GM12872 (cell line): ENCODE measurements at regions not wholly inside any gene's neighbourhood (a gene's known extent, or its start where the extent isn't known, plus 50 kb on each side); places are given as distances from the start of the nearest gene placed in this dataset.

ENCODE experiments used
- CTCF ChIP-seq: IDR thresholded peaks from 3 replicates; pipeline ENCODE4 v1.5.1; 2011; ENCODE audit warnings: low read depth, mild to moderate bottlenecking, low read length, moderate library complexity; ENCODE audit not compliant: insufficient read depth

- no peak for TF ChIP-seq CTCF
Observed at GRCh38 chr14:30077946-30078345, 150.3 kb upstream of the PRKD1 start.

GRCh38 chr14:30078811-30079402, 151.3 kb upstream of the PRKD1 start:
- TF ChIP-seq CTCF, result no peak

GRCh38 chr14:30082486-30082885, 154.8 kb upstream of the PRKD1 start:
- no peak for TF ChIP-seq CTCF

DNA sequence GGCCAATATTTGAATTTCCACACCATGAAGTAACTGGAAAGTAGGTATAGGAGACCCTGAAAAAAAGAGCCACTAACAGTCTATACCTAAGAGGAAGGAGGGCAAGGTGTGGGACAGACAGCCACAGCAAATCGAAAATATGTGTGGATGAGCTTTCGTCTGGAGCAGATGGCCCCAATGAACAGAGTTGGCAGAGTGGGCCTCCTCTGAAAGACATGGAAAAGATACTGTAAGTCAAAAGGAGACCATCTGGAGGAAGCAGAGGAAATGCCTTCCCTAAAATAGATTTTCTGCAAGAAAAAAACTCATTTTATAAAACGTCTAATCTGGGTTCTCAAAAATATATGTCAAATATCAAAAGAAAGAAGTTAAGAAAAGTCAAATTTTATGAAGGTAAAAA, 157.2 kb upstream of the PRKD1 start:
- no peak for TF ChIP-seq CTCF

GRCh38 chr14:30085943-30086342, 158.3 kb upstream of the PRKD1 start:
- no peak for TF ChIP-seq CTCF

DNA sequence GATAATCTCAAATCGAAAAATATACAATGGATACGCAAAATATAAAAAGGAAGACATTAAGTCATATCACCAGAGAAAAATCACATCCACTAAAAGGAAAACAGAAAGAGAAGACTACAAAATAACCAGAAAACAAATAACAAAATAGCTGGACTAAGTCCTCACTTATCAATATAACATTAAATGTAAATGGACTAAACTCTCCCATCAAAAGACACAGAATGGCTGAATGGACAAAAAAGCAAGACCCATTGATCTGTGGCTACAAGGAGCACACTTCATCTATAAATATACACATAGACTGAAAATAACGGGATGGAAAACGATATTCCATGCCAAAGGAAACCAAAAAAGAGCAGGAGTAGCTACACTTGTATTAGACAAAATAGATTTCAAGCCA, 161.0 kb upstream of the PRKD1 start:
- no peak for TF ChIP-seq CTCF

DNA sequence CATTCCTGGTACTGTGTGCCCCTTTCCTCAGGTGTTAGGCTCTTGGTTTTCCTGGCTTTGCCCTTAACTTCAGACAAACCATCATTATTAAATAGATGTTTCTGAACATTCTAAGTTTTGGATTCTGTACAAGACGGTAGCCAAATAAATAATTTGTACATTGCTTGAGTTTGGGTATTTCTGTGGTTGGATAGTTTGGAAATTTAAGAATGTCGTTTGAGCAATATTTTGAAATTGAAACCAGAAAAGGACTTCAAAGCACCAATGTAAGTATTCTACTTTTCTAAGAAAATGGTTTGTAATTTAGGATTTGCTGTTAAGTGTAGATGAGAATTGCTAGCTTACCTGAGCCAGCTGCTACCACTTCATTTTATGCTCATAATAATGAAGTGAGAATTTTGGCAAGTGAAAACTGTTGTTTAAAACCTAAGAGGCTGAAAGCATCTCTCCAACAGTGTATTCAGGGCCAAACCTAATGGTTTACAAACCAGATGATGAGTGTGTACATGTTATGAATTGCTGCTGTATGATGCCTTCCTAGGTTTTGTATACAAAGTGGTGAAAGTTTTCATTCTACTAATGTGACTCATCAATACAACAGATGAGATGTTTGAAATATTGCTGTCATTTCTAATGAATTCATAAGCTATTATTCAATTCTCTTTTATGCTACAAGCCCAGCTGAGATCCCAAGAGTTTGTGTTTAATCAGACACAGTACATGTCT, 181.5 kb upstream of the PRKD1 start:
- TF ChIP-seq CTCF, result no peak

DNA sequence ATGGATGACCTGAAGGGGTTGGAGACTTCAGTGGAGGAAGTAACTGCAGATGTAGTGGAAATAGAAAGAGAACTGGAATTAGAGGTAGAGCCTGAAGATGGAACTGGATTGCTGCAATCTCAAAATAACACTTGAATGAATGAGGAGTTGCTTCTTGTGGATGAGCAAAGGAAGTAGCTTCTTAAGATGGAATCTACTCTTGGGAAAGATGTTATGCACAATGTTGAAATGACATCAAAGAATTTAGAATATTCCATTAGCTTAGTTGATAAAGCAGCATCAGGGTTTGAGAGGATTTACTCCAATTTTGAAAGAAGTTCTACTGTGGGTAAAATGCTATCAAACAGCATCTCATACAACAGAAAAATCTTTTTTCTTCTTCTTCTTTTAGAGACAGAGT, 186.4 kb upstream of the PRKD1 start:
- TF ChIP-seq CTCF, result no peak
